GM18861 (cell line): ENCODE measurements at regions not wholly inside any gene's neighbourhood (a gene's known extent, or its start where the extent isn't known, plus 50 kb on each side); places are given as distances from the start of the nearest gene placed in this dataset.
A peak's percentile ranks its signal among the peaks of the same experiment; 100 is the strongest.
"Not testable (repeated sequence)": the region's sequence is repeated elsewhere in the genome, so short reads cannot be mapped to it uniquely, and the experiment has no call there.

ENCODE experiments used
- ATAC-seq: cut with Tn5 transposase; IDR thresholded peaks from one replicate; pipeline ENCODE4 v1.9.1; 2021; ENCODE audit not compliant: unreplicated experiment

DNA sequence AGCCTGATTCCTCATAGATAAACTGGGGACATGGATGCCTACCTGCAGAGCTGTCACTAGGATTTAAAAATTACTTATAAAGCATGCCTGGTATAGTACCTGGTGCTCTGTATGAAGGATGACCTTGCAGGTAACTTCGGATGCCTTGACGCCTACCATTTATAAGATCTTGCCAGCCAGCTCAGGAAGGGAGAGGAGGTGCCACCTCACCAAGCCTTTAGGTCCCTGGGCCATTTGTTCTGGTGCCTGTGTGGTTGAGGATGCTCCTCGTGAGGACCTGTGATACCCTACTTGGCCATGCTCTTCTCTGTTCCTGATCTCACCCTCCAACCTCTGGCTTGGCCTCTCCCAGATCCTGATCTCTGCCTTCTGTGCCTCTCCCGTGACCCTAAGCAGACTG is 85.2 kb downstream of the FDX1 start:
- ATAC-seq: no peak

- ATAC-seq: not testable (repeated sequence)
Measured at GRCh38 chr11:110517381-110517780, 87.6 kb downstream of the FDX1 start.

- no peak for ATAC-seq
Measured at GRCh38 chr11:110518809-110519514, 89.2 kb downstream of the FDX1 start.

- no peak for ATAC-seq
Measured at GRCh38 chr11:110519796-110520195, 90.0 kb downstream of the FDX1 start.

DNA sequence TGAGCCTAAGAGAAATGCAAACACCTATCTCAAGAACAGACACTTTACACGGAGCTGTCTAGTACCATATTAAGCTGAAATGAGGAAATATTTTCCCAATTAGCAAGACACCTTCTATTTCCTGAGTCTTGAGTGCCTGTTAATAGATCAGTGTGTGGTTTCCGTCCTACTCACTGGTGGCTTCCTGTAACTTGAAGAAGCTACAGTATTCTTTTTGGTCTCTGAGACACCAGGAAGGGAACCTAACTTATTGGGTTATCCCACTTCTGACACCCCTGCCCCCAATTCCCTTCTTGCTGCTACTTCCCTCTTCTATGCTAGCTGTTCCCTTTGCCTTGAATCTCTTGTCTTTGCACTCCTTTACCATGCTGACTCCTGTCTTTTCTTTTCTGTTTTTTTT is 92.7 kb downstream of the FDX1 start:
- no peak for ATAC-seq

DNA sequence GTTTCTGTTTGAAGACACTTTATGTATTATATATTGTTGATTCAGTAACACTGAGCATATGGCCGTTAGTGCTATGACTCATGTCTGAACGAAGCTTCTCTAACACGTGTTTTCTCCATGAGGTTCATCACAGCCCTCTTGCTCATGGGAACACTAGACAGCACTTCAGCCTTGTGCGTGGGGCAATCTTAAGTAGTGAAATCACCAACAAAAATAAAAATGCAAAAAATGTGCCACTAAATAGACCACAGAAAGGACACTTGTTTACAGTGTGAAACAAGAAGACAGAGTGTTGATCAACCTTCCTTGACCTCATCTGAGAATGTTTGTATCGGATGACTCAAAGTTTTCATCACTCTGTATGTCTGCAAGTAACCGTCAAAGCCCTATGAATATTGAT is 94.5 kb downstream of the FDX1 start:
- no peak for ATAC-seq

GRCh38 chr11:110525883-110526282 is 96.1 kb downstream of the FDX1 start:
- peak; percentile 94 for ATAC-seq

DNA sequence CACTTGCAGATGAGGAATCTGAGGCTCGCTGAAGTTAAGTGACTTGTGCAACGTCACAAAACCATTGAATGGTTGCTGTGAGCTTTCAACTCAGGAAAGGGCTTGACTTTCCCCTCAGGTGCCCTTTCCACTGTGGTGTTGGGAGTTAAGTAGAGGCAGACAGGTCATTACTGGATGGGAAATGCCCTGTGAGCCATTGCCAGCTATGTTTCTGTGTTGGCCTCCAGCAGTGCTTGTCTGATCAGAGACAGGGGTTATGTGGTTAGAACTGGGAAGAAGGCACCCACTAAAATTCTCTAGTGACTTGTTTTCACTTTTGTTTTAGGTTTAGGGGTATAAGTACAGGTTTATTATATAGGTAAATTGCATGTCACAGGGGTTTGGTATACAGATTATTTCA is 96.6 kb downstream of the FDX1 start:
- ATAC-seq: peak; percentile 35
